Activated T-cell treated with anti-CD3 and anti-CD28 coated beads for 4 hours (primary cell): ENCODE measurements at regions not wholly inside any gene's neighbourhood (a gene's known extent, or its start where the extent isn't known, plus 50 kb on each side); places are given as distances from the start of the nearest gene placed in this dataset.

Source experiments
- DNase-seq: peaks from one replicate; pipeline ENCODE4 v3.0.0-alpha.2; 2020

DNA sequence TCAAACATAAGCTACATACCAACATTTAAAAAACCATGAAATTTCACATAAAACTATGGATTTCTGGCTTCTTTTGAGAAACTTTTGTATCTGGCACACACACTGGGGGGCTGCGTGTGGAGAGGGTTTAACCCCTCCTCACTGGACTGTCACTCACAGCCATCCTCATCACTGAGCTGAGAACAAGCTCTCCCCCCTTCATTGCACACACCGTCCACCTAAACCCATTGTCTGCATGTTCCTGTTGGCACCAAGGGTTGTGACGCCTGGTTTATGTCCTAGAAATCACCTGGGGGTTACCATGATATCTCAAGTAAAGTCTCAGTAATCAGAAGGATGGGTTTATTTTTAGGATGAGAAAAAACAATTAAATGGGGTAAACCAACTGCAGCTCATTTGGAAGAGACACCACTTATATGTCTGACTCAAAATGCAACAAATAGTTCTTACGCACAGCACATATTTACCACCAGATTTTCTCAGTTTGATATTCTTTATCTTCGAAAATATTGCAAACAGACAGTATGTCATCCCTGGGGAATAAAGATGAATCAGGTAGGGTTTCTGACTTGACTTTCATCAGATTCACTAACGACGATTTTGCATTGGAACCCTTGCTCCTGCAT, 218.5 kb upstream of the KLF6 start:
- no peak for DNase-seq

- DNase-seq, result no peak
Measured at GRCh38 chr10:4001811-4002210, 216.8 kb upstream of the KLF6 start.

DNA sequence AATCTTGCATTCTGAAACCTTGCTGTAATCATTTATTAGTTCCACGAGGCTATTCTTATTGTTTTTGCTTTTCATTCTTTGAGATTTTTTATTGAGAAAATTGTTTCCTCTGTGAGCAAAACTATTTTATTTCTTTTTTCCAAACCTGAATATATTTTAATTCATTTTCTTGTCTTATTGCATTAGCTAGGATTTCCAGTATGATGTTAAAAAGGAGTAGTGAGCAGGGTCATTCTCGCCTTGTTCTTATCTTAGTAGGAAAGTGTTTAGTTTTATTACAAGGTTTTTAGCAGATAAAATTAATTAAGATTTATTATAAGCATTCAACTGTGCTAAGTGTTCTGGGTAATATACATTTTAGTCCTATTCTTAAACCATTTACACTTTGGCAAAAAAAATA, 214.6 kb upstream of the KLF6 start:
- no peak for DNase-seq

- DNase-seq, result no peak
Measured at GRCh38 chr10:3996697-3997096, 211.7 kb upstream of the KLF6 start.

DNA sequence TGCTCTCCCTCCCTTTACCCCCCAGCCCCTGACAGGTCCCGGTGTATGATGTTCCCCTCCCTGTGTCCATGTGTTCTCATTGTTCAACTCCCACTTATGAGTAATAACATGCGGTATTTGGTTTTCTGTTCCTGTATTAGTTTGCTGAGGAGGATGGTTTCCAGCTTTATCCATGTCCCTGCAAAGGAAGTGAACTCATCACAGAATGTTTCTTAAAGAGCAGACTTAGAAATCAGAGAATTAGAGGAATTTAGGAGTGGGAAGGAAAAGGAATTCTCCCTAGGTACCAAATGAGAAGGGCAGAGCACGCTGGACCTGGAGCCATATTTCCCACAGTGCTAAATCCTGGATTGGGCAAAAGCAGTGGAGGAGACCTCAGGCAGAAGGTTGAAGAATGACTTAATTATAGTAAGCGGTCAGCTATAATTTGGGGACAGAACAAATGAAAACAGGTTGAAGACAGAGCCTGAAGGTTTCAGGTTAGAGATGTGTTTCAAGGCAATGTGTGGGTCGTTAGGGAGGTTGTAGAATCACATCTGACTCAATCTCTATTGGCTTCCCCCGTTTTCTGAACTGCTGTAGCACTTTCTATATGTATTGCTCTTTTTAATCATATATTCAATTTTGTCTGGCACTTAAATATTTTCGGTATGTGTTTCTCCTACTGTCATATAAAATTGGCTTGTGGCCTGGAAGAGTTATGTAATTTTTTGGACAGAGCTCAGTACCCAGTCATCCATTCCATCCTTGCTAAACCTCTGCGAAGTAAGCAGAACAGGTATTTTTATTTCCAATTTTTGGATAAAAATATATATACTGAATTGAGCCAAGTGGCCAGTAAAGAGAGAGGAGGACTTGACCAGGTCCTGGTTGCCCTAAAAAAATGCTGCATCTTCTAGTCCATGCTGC, 210.5 kb upstream of the KLF6 start:
- DNase-seq, result no peak

DNA sequence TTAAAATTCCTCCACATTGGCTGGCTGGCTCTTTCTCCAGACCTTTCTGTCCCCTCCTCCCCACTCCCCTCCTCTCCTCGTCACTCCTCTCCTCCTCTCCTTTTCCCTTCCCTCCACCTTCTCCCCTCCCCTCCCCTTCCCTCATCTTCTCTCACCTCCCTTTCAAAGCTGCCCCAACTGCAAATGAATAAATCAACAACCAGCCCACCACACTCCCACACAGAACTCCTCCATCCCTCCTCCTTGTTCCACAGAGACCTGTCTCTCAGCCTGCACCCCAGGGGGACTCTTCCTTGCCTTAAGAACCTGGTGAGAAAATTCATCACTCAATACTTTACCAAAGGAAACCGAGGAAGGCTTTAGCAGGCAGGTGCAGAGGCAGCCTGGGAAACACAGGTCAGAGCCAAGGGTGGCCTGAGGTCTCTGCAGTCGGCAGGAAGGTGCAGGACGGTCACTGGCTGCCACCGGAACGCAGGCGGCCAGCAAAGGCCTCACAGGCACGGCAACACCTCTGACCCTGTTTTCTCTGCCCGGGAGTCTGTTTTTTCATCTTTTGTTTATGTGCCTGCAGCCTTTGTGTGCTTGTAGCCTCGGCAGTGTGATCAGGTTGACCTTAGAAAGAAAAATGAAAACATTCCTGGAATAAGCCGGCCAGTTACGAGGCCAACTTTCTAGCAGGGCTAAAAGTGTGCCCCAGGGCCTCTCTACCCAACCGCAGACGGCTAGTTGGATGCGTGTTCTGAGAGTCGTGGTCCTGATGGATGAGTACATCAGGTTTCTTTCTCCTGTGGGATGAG, 207.6 kb upstream of the KLF6 start:
- DNase-seq, result no peak

DNA sequence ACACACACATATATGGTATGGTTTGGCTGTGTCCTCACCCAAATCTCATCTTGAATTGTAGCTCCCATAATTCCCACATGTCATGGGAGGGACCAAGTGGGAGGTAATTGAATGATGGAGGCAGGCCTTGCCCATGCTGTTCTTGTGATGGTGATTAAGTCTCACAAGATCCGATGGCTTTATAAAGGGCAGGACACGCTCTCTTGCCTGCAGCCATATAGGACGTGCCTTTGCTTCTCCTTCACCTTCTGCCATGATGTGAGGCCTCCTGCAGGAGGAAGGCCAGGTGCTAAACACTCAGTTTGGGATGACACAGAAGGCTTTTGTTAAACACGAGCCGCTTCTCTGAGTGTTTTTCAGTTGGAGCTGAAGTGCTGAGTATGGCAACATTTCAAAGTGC, 205.3 kb upstream of the KLF6 start:
- DNase-seq, result no peak

GRCh38 chr10:3987143-3987974, 202.3 kb upstream of the KLF6 start:
- no peak for DNase-seq

DNA sequence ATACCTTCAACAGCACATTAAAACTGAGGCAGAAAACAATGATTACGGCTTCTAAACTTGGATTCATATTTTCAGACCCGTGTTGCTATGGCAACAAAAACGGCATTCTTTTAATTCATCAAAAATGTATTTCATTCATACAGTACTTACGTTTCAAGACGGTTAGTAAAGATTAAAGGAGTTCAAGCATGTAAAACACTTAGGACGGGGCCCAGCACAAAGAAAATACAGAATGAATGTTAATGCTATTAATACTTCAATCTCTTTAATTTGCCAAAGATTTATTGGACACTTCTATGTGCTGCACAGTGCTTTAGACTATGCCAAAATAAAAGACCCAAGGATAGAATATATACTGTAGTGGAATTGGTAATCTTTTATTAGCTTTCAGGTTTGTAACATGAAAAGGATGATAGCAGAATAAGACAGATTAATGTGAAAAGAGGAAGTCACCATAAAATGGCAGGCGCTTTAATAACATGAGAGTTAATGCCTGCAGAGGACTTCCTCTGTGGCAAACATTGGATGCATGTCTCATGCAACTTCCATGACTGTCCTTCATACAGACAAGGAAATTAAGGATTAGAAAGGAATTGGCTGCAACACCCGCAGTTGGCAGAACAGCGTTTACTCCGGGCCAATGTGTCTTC, 201.6 kb upstream of the KLF6 start:
- no peak for DNase-seq

GRCh38 chr10:3982746-3983442, 197.9 kb upstream of the KLF6 start:
- no peak for DNase-seq

DNA sequence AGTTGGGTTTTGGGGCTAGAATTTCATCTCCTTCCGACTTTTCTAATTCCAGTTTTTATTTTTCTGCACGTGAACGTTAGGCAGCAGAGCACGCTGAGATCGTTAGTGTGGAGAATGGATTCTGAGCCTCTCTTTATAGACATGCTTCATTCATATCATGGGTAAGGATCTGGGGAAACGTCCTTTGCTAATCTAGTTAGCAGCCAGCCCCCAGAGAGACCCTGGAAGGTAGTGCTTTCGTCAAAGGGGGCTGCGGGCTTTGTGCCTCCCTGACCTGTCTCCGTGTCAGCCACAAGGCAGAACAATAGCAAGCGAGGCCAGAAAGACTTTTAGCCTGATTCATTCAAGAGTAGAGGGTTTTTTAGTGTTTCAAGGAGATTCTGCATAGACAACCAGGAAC, 196.3 kb upstream of the KLF6 start:
- no peak for DNase-seq

DNA sequence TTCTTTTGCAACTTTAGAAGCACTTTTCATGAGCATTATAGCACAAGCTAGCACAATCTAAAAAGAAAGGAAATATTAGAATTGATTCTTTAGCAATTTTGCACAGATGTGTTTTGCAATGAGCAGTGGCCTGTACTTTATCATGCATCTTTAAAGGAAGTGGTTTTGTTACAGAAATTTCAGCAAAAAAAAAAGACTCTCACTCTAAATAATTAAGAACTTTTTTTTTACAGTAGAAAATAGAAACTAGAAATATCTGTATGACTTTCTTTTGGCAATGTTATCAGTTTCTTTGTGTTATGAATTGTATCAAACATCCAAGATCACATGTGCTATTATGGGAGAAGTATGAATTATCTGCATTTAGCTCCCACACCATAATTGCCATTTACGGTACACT, 195.7 kb upstream of the KLF6 start:
- DNase-seq, result no peak

DNA sequence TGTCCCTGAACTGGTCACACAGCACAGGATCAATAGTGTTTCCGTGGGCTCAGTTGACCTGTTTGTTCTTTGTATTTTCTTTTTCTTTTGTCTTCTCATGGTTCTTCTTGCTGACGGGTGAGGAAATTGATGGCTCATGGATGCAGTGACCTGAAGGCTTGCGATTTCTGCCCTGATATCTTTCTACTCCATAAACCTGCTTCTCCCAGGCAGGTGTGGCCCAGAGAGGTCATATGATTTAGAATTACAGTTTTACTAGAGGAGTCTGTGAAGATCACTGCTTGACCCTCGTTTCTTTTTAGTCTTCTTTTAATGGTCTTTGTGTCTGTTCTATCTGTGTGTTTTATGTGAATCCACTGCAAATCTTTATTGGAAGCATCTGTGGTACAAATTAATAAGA, 195.1 kb upstream of the KLF6 start:
- DNase-seq, result no peak

DNA sequence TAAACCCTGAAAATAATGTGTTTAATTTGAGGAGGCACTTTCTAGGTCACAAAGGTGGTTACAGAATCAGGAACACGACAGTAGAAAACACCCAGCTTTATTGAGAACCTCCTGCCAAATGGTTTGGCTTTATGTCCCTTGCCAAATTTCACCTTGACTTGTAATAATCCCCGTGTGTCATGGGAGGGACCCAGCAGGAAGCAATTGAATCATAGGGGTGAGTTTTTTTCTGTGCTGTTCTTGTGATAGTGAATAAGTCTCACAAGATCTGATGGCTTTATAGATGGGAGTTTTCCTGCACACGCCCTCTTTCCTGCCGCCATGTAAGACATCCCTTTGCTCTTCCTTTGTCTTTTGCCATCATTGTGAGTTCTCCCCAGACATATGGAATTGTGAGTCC, 193.8 kb upstream of the KLF6 start:
- DNase-seq, result no peak

DNA sequence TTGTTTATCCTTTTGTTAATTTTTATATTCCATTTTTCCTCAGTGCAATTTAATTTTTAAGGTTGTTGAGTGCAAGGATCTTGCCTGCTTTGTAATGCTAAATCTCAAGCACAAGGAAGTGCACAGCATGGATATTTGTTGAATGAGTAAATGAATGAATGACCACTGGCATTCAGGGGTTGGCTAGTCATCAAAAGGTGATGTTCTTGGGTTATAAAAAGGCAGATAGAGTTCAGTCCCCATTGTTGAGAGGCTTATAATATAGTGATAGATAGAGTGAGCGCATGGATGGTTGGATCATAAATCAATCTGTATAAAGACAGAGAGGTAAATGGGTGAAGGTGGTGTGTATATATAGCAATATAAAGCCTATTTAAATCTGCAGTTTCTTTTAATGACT, 193.2 kb upstream of the KLF6 start:
- DNase-seq, result no peak

DNA sequence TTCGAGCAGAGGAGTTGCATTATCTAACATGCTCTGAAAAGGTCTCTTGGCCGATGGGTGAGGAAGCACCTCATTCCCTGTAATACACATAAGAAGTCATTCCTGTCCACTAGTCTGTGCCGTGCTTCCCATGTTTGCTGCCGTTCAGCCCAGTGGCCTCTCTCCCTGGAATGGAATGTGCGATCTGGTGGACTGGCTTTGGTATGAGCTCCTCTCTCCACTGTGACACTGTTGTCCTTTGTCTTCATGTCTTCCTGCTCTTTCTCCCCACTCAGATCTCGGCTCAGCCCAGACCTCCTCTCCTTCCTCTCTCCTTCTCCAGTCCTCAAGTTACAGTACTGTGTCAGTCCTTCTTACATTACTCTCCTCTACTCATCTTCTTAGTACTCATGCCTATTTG, 192.8 kb upstream of the KLF6 start:
- DNase-seq, result no peak

DNA sequence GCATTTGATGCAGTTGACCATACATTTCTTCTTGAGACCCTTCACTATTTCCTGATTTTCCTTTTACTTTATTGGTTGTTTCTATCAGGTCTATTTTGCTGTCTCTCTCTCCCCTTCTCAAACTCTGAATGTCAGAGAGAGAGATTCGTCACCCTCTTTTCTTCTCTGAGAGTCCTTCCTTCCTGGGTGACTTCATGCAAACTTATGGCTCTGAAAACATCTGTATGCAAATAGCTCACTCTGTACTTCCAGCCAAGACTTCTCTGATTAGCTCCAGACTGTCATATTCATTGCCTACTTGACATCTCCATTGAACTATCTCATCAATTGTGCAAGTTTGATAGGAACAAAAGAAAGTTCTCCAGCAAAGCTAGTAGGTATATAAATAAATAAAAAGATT, 191.7 kb upstream of the KLF6 start:
- no peak for DNase-seq

GRCh38 chr10:3976171-3976570, 191.2 kb upstream of the KLF6 start:
- no peak for DNase-seq

DNA sequence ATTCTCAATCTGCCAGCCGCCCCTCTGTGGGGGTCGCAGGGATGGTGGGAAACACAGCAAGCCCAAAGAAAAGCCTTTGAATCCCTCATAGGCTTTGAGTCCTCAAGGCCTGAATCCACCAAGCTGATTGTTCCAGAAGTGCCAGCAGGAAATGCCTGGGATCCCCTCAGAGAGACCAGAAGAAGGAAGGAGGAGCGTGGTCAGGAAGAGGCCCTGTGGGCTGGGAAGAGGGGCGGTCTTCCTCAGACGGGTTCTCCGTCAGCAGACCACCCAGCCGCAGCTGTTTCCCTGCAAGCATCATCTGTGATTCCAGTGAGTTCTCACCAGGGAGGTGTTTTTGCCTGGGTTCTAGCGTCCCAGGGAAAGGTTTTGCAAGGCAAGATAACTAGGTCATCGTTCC, 190.0 kb upstream of the KLF6 start:
- DNase-seq, result no peak

- no peak for DNase-seq
Measured at GRCh38 chr10:3972460-3973301, 187.7 kb upstream of the KLF6 start.

- DNase-seq, result no peak
Measured at GRCh38 chr10:3971713-3972112, 186.7 kb upstream of the KLF6 start.
